Inflammatory macrophage (primary cell): ENCODE measurements at regions not wholly inside any gene's neighbourhood (a gene's known extent, or its start where the extent isn't known, plus 50 kb on each side); places are given as distances from the start of the nearest gene placed in this dataset.
A peak's percentile ranks its signal among the peaks of the same experiment; 100 is the strongest.
"Not testable (repeated sequence)": the region's sequence is repeated elsewhere in the genome, so short reads cannot be mapped to it uniquely, and the experiment has no call there.

Source experiments
- DNase-seq, 2 donors: peaks; one replicate each; pipeline ENCODE4 v3.0.0-alpha.2; 2020 to 2022

- DNase-seq: no peak
Measured at GRCh38 chr20:17835240-17835933, 133.2 kb downstream of the SNX5 start.

GRCh38 chr20:17834804-17835203 lies 133.8 kb downstream of the SNX5 start:
- DNase-seq: no peak

DNA sequence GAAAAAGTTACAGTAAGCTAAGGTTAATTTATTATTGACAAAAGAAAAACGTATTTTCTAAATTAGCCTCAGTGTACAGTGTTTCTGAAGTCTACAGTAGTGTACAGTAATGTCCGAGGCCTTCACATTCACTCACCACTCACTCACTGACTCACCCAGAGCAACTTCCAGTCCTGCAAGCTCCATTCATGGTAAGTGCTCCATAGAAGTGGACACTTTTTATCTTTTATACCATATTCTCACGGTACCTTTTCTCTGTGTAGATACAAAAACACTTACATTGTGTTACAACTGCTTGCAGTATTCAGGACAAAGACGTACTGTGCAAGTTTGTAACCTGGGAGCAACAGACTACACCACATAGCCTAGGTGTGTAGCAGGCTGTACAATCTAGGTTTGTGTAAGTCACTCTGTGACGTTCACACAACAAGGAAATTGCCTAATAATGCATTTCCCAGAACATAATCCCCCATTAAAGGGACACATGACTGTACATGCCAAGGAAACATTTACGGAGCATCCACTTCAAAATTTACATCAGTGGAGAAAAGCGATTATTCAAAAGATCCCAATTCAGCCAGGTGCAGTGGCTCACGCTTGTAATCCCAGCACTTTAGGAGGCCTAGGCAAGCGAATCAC lies 133.4 kb downstream of the BANF2 start:
- no peak for DNase-seq

- DNase-seq: no peak
Measured at GRCh38 chr20:17832236-17832915, 132.6 kb downstream of the BANF2 start.

GRCh38 chr20:17828598-17829144 lies 128.9 kb downstream of the BANF2 start:
- DNase-seq: no peak

DNA sequence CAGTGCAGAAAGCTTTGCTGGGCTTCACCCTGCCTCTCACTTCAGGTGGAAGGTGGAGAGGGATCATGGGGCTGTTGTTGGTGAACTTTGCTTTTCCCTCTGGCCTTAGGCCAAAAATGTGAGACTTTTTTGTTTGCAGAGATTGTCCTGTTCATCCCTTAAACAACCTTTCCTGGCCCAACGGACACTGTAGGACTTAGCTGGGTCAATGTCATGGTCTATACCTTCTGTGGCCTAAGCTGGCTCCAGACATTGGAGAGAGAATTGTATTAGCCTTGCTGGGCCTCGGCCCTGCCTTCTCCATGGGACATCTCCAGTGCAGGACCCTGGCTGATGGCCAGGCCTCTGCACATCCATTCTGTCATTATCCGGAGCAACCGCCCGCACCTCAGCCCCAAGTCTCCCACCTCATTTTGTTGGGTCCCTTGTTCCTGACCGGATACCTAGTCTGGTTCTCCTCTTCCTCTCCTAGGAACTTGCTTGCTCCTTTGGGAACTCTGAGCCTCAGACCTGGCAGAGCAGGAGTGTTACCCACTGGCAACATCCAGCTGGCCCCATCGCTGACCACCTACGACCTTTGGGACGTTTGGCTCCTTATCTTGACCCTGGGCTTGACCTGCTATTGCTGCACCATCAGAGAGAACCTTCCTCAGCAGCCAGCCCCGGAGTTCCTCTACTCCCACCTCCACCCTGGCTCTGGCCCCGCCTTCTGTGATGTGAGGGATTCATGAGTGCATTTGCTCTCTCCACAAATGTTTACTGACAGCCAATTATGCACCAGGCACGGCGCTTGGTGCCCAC lies 128.2 kb downstream of the BANF2 start:
- DNase-seq: peak in 1 of 2 donors; percentile 20

GRCh38 chr20:17827079-17827478 lies 127.3 kb downstream of the BANF2 start:
- no peak for DNase-seq

DNA sequence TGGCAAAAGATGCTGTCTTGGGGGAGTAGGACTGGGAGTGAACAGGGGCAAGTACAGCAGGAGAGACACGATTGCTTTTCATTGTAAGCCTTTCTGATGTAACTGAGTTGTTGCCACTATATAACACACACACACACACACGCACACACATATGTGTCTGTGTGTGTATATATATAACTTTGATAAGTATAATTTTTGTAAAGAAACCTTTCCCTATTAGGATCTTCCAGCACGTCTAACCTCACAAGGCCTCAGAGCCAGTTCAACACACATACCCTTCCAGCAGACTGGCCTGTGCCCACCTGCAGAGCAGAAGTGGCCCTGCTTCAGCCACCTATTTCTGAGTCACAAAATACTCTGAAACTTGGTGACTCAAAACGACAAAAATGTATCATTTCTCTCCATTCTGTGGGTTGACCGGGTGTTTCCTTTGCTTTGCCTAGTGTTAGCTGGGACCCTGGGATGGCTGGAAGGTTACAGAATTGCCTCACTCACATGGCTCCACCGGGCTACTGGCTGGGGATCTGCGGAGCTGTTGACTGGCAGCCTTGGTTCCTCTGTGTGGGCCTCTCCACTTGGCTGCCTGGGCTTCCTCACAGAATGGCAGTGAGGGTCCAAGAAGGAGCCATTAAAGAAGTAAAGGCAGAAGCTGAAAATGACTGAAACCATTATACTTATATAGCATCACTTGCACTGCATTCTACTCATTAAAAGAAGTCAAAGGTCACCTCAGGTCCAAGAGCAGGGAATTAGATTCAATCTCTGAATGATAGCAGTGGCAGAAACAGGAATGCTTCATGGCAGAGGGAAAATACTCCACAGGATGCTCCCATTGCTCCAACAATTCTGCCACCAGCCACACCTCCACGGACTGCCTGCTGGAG lies 126.4 kb downstream of the BANF2 start:
- DNase-seq: no peak

DNA sequence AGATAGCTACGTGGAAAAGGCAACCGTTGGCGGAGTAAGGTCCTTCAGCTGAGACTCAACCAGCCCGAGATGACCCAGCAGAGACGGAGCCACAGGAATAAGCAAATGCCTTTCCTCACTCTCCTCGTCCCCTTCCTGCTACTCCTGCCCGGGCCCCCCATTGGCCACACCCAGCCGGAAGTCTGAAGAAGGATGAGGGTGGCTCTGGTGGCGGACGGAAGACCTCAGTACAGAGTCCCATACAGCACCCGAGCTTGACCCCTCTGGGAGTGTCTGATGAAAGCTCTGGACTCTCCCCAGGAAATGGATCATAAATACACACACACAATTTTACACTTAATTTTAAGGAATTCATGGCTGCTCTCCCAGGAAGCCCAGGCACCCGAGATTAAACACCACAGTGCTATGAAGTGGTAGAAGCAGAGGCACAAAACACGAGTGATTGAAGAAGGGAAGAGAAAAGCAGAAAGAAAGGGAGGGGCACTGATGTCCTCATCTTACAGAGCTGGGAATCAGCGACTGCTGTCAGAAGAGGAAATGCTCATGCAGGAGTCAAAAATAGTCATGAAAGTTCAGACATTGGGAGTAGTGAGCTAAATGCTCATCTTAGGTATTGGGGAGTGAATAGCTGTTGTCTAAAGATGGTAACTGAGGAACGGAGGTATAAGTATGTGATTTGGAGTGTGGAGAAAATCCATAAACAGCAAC lies 125.6 kb downstream of the BANF2 start:
- DNase-seq: no peak

DNA sequence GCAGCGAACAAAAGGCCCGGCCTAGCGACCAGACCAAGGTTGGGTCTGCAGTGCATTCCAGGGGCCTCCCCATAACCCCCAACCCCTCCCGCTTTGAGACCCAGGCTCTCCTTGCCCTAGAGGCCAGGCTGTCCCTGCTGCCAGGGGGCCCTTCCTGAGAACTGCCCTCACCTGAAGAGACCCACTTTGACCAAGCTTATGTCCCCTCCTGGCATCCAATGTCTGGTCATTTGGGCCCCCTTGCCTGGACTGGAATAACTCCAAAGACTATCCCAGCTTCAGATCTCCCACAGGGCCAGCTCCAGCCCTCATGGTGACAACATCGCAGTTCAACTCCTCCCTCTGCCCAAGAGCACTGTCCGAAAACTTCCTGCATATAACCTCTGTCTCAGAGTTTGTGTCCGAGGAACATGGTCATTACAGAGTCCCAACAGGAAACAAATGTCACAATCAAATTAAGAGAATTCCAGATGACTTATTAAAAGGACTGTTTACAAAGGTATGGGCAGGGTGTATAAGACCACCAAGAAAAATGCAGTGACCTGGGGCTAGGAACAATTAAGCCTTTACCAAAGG lies 125.0 kb downstream of the BANF2 start:
- no peak for DNase-seq

DNA sequence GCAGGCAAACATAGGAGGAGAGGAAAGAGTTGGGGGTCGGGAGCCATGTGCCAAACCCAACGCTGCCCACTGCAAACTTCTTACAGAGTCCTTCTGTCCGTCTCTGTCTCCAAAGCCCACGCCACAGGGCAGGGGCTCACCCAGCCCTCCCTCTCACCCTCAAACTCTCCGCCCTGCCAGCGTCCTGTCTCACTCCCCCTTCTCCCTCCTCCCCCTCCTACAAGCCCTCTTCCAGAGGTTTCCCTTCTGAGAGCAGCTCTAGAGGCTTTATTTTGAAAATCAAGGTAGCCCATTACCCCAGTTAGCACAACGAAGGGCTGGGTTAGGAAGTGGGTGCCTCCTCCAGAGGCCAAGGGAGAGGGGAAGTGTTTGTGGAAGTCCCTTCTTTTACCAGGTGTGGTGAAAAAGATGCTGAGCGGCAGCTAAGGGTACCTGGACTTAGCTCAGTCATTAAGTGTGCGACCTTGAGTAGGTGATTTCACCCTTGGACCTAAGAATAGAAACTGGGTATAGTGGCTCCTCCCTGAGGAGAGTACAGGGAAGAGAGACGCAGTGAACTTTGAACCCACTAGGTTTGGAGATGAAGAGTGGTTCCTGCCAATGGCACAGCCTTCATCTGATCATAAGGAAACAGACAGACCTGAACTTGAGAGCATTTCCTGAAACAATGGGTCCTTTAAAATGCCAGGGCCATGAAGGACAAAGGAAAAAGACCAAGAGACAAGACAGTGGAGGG lies 123.8 kb downstream of the BANF2 start:
- no peak for DNase-seq

GRCh38 chr20:17822540-17823408 lies 123.0 kb downstream of the BANF2 start:
- no peak for DNase-seq

DNA sequence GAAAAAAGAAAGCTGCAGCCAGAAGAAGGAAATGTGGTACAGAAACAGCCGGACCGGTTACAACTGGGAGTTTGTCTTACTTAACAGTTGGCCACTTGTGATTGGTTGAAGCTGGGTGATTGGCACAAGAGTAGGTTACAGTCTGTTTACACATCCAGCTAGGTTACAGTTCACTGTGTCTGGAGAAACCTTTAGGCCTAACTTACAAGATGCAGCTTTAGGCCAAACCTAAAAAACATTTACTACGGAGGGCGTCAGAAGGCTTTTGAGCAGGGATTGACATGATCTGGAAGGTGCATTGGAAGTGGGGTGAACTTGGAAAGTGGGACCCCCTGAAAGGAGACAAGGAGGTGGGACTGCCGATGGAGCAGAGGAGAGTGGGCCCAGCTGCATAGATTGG lies 122.3 kb downstream of the BANF2 start:
- peak in 1 of 2 donors; percentile 30 for DNase-seq

DNA sequence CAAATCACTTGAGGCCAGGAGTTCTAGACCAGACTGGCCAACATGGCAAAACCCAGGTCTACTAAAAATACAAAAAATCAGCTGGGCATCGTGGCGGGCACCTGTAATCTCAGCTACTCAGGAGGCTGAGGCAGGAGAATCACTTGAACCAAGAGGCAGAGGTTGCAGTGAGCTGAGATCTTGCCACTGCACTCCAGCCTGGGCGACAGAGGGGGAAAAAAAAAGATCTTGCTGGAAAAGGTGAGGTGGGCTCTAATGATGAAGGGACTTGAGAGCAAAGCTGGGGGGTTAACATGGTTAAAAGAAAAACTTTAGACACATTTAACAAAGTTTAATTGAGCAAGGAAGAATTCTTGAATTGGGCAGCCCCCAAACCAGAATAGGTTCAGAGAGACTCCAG lies 121.8 kb downstream of the BANF2 start:
- DNase-seq: not testable (repeated sequence)

- no peak for DNase-seq
Measured at GRCh38 chr20:17819395-17820093, 119.8 kb downstream of the BANF2 start.

- DNase-seq: no peak
Measured at GRCh38 chr20:17818187-17818586, 118.4 kb downstream of the BANF2 start.

GRCh38 chr20:17816804-17817587 lies 117.2 kb downstream of the BANF2 start:
- DNase-seq: no peak

DNA sequence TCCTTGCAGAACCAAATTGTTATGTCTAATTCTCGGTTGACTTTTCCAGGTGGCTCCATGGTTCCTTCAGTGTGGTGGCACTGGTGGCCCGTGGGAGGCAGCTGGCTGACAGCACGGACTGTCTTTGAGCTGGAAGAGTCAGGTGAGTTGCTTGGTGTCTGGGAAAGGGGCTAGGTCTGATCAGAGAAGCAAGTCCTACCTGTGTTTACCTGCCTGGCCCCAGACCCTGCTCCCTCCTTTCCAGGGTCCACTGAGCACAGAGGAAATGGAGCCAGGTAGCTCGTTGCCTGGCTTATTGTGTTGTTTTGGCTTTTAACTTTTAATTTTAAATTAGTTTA lies 111.8 kb downstream of the BANF2 start:
- no peak for DNase-seq
